Hematopoietic multipotent progenitor cell treated with erythropoietin and hydrocortisone succinate and interleukin-3 and kit ligand, for 4 days (in vitro differentiated cells): ENCODE measurements at regions not wholly inside any gene's neighbourhood (a gene's known extent, or its start where the extent isn't known, plus 50 kb on each side); places are given as distances from the start of the nearest gene placed in this dataset.
"Not testable (repeated sequence)": the region's sequence is repeated elsewhere in the genome, so short reads cannot be mapped to it uniquely, and the experiment has no call there.

ENCODE experiments used
- DNase-seq: peaks from one replicate; pipeline ENCODE4 v3.0.0-alpha.2; 2015

GRCh38 chr7:69309601-69310000, 288.7 kb upstream of the AUTS2 start:
- DNase-seq: no peak

GRCh38 chr7:69311489-69311888, 286.8 kb upstream of the AUTS2 start:
- DNase-seq: no peak

GRCh38 chr7:69313852-69314251, 284.4 kb upstream of the AUTS2 start:
- not testable (repeated sequence) for DNase-seq

GRCh38 chr7:69318794-69319193, 279.5 kb upstream of the AUTS2 start:
- no peak for DNase-seq

DNA sequence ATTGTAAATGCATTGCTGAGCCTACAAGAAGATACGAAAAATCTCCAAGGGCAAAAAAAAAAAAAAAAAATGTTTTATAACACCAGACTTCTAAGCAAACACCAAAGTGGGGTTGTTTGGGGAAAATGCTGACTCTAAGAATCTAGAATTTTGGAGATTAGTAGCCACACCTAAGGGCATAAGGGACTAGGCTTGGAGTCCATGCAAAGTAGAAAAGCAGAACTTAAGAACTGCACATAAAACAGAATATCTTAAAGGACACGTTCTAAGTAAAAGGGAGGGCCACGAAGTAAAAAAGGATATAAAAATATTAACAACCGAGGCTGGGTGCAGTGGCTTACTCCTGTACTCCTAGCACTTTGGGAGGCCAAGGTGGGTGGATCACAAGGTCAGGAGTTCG, 269.8 kb upstream of the AUTS2 start:
- no peak for DNase-seq

- no peak for DNase-seq
These were observed 263.6 kb upstream of the AUTS2 start for GRCh38 chr7:69334701-69335100.

DNA sequence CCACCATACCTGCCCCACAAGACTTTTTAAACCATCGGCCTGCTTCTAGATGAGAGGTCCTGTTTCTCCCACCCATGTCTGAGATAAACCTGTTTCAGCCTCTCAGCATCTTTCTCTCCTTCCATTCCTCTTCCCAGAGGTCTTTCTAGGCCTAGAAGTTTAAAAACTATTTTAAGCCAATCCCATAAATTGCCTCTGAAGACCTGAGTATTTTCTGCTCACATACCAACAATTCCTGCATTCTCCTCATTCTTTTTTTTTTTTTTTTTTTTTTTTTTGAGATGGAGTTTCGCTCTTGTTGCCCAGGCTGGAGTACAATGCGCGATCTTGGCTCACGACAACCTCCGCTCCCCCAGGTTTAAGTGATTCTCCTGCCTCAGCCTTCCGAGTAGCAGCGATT, 262.9 kb upstream of the AUTS2 start:
- DNase-seq: no peak

GRCh38 chr7:69336976-69337375, 261.3 kb upstream of the AUTS2 start:
- no peak for DNase-seq

GRCh38 chr7:69338144-69338543, 260.1 kb upstream of the AUTS2 start:
- no peak for DNase-seq

DNA sequence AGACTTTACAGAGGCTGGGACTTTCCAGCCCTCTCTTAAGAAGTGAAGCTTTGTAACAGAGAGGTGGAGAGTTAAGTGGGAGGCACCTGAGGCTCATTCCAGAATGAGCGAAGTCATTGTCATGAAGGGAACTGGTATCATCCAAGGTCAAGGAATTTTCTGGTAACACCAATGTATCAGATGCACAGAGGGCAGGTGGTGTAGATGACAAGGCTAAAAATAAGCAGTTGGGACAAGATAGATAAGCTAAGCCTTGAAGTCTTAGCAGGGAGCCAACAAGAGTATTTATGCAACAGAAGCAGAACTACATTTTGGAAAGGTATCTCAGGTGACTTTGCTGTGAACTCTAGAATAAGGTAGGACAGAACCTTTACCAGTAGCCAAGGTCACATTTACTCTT, 257.0 kb upstream of the AUTS2 start:
- no peak for DNase-seq

DNA sequence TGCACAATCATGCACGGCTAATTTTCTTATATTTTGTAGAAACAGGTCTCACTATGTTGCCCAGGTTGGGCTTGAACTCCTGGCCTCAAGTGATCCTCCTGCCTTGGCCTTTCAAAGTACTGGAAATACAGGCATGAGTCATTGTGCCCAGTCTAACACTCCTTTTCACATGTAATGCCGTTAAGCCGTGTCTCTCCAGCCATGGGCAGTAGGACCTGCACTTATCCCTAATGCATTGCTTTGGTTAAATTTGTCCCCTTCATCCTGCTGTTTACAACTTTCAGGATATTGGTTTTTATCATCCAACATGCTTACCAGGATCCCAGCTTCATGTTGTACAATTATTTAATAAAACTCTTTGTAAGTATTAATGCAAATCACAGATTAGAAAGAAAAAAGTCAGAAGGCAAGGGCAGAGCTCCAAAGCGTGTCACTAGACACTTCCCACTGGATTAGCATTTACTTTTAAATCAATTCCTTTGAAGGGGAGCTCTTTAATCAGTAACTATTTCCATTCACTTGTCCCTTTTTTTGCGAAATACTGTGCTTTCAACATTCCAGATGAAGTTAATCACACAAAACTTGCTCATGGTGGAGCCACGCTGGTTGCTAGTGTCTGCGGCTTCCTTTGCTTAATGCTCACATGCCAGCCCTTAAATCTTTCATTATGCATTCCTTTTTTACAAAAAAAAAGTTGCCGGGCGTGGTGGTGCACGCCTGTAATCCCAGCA, 256.0 kb upstream of the AUTS2 start:
- DNase-seq: no peak

- DNase-seq: no peak
These were observed 249.0 kb upstream of the AUTS2 start for GRCh38 chr7:69349291-69349690.

DNA sequence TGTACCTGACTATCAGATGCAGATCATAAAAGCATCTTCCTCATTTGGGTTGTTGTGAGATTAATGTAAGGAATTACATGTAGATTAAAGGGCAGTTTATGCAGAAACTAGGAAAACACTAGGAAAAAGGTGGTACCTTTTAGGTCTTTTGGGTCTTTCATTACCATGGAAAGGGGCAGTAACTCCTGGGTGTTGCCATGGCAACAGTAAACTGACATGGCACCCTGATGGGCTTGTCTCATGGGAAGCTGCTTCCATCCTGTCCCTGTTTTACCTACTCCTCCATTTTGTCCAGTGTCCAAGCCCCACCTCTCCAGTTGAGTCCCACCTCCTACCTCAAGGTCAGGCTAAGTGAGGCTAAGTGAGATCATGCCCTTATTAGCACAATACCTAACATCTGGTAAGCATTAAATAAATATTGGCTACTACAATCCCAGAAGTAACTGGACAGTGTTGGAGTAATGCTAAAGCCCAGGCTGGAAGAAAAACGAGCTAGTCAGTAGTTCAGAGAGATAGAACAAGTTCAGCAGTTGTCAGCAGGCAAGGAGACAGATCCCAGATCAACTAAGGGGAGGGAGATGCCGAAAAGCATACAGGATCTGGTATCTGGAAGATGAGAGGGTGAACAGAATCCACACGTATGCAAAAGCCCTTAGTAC, 240.0 kb upstream of the AUTS2 start:
- DNase-seq: no peak

- DNase-seq: no peak
These were observed 239.1 kb upstream of the AUTS2 start for GRCh38 chr7:69359003-69359700.

DNA sequence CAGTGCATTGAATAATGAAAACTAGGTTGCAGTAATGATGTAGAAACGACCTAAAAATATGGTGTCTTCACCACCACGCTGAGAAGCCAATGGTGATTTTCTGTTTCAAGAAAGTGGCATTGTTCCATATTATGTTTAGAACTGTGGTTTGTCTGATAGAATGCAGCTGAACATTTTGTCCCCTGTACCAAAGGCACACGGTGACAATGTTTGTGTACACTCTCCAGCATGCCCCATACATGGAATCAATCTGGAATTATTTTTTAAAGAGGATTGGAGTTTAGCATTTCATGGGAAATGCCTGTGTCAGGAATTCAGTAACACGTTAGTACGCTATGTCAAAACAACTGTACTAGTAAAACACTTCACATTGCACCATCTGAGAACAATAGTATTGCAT, 237.4 kb upstream of the AUTS2 start:
- no peak for DNase-seq

DNA sequence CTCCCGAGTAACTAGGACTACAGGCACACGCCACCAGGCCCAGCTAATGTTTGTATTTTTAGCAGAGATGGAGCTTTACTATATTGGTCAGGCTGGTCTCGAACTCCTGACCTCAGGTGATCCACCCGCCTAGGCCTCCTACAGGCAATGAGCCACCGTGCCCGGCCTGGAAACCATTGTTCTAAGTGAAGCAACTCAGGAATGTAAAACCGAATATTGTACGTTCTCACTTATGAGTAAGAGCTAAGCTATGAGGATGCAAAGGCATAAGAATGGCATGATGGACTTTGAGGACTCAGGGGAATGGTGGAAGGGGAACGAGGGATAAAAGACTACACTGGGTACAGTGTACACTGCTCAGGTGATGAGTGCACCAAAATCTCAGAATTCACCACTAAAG, 235.1 kb upstream of the AUTS2 start:
- no peak for DNase-seq

DNA sequence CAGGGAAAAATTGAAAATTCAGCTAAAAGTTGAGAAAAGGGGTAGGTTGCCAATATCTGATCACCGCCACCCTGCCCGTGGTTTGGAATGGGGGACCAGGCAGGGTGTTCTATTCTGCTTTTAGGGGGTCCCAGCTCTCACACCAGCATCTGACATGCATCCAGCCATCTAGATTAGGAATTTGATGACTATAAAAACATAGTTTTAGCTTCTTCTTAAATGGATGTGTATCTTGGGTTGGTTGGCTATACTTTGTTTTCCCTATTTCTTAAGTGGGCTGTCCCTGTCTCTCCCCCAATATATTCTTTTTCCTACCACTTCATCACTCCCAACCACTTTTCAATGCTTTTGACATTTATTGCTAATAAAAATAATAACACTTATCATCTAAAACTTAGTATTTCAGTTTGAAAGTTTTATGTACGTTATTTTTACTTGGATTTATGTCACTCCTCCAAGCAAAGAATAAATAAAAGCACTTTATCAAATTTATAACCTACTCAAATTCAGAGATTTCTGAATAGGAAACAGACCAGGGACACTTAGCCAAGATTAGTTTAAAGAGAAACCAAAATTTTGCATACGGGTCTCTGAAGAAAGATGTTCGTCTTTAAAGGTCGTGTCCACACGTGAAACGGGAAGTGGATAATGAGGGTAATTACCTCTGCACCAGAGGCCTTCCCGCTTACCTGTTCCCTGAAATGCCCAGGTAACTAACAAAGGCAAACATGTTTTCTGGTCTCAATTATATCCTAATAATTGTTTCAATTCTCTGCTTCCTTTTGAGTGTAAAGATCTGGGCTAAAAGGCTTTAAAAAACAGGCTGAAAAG, 233.2 kb upstream of the AUTS2 start:
- DNase-seq: no peak

DNA sequence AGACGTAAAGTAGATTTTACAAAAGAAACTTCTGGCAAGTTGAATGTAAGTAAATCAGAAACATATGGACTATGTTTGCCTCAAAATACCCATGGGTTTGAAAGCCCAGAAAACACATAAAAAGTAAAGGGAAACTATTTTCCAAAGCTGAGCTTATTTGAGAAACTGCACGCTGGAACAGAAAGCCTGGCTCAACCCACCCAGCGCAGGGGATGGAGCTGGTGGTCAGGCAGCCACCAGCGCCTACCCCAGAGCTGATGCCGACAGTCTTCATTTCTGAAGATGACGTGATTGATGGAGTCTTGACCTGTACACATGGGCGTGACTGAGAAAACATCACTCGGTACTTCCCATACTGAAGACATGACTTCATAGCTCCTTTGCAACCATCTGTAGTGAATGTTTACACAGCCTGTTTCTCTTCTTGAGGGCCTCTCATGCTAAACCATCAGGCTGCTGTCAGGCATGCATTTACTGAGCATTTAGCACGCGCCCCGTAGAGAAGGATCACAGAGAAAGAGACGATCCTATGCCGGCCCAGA, 232.6 kb upstream of the AUTS2 start:
- DNase-seq: no peak

- no peak for DNase-seq
These were observed 230.5 kb upstream of the AUTS2 start for GRCh38 chr7:69367780-69368179.

- DNase-seq: peak; percentile 17
These were observed 224.9 kb upstream of the AUTS2 start for GRCh38 chr7:69373171-69374043.

- DNase-seq: no peak
These were observed 224.2 kb upstream of the AUTS2 start for GRCh38 chr7:69374044-69374425.

- DNase-seq: no peak
These were observed 221.1 kb upstream of the AUTS2 start for GRCh38 chr7:69377191-69377590.
